Peyer's patch (tissue), 4 donors: ENCODE measurements at regions not wholly inside any gene's neighbourhood (a gene's known extent, or its start where the extent isn't known, plus 50 kb on each side); places are given as distances from the start of the nearest gene placed in this dataset.

Experiments used
- CTCF ChIP-seq, 6 experiments: fragments of 450-650 bp in 4 of 6; fragments of 200-600 bp in 2 of 6; sonication (generic) in 1 of 6; IDR thresholded peaks; one replicate each; pipeline ENCODE4 v1.5.1; 2017 to 2019; ENCODE audit warnings: antibody characterized with exemption in 6 of 6, mild to moderate bottlenecking in 3 of 6, moderate library complexity in 1 of 6
- POLR2A ChIP-seq, 2 donors: fragments of 450-650 bp; IDR thresholded peaks; one replicate each; pipeline ENCODE4 v1.5.1; 2017; ENCODE audit warnings: antibody characterized with exemption in 2 of 2, mild to moderate bottlenecking in 2 of 2, moderate library complexity in 2 of 2

- TF ChIP-seq POLR2A (IDR thresholded peaks at IDR 0.05) (no peak), CTCF (IDR thresholded peaks at IDR 0.05) (no peak)
Measured at GRCh38 chr18:25459814-25460213, 107.8 kb upstream of the ZNF521 start.
